Thyroid gland (tissue), 4 donors: ENCODE measurements at regions not wholly inside any gene's neighbourhood (a gene's known extent, or its start where the extent isn't known, plus 50 kb on each side); places are given as distances from the start of the nearest gene placed in this dataset.

Experiments
- DNase-seq, 2 donors: peaks; one replicate each; pipeline ENCODE4 v3.0.0-alpha.2; 2019
- H3K27ac ChIP-seq, 3 donors: fragments of 200-600 bp; sonication (generic); 1 replicate in 2 of 3; 2 replicates in 1 of 3; pipeline ENCODE4 v1.5.1; 2016 to 2019; ENCODE audit warnings: mild to moderate bottlenecking in 1 of 3, moderate library complexity in 1 of 3
- H3K27me3 ChIP-seq: fragments of 200-600 bp; sonication (generic); one replicate; pipeline ENCODE4 v1.5.1; 2019
- H3K36me3 ChIP-seq, 2 donors: fragments of 200-600 bp; sonication (generic); one replicate each; pipeline ENCODE4 v1.5.1; 2016 to 2019
- H3K4me1 ChIP-seq, 2 donors: fragments of 200-600 bp; sonication (generic); one replicate each; pipeline ENCODE4 v1.5.1; 2017 to 2019
- H3K4me3 ChIP-seq, 3 donors: fragments of 200-600 bp; sonication (generic); replicated peaks in 1 of 3; 1 replicate in 2 of 3; 2 replicates in 1 of 3; pipeline ENCODE4 v1.5.1; 2016; ENCODE audit warnings: mild to moderate bottlenecking in 1 of 3
- H3K9me3 ChIP-seq: fragments of 200-600 bp; sonication (generic); one replicate; pipeline ENCODE4 v1.5.1; 2017
- POLR2A ChIP-seq, 2 donors: fragments of 450-650 bp; IDR thresholded peaks; one replicate each; pipeline ENCODE4 v1.6.1; 2017; ENCODE audit warnings: antibody characterized with exemption in 2 of 2, mild to moderate bottlenecking in 2 of 2, moderate library complexity in 1 of 2
- WGBS, 2 donors: methylation state at CpG; one replicate each; pipeline ENCODE4 v1.1.5; 2017; 5-methylcytosine and 5-hydroxymethylcytosine counted together
- intact Hi-C: fragments of 100-400 bp; cut with DNase I; formaldehyde crosslinking; loops from one replicate; pipeline ENCODE4 v1.15.1; 2023
- TF ChIP-seq, protein P1 (sequence below), 6 experiments: fragments of 200-600 bp in 3 of 6; fragments of 450-650 bp in 3 of 6; sonication (generic) in 3 of 6; IDR thresholded peaks; one replicate each; pipeline ENCODE4 v1.5.1; 2016 to 2019; ENCODE audit warnings: antibody characterized with exemption in 6 of 6, mild to moderate bottlenecking in 2 of 6, inconsistent platforms in 1 of 6, moderate library complexity in 1 of 6

DNA sequence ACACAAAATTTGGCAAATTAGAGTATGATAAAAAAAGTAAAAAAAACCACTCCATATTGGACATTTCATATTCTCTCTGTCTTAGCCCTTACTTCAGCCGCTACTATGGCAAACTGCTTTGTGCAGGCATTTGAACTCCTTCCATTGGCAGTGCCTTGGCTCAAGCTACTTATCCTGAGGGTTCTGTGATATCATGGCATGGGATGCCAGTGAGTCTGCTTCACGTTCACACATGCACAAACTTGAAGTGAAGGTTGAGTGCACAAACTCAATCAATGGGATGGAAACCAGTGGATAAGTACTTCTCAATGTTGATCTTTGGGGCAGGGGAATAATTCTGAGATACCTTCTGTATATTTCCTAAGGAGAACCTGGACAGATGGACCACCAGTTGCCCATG is 117.2 kb downstream of the IL20RB start:
- TF ChIP-seq, protein P1, sequence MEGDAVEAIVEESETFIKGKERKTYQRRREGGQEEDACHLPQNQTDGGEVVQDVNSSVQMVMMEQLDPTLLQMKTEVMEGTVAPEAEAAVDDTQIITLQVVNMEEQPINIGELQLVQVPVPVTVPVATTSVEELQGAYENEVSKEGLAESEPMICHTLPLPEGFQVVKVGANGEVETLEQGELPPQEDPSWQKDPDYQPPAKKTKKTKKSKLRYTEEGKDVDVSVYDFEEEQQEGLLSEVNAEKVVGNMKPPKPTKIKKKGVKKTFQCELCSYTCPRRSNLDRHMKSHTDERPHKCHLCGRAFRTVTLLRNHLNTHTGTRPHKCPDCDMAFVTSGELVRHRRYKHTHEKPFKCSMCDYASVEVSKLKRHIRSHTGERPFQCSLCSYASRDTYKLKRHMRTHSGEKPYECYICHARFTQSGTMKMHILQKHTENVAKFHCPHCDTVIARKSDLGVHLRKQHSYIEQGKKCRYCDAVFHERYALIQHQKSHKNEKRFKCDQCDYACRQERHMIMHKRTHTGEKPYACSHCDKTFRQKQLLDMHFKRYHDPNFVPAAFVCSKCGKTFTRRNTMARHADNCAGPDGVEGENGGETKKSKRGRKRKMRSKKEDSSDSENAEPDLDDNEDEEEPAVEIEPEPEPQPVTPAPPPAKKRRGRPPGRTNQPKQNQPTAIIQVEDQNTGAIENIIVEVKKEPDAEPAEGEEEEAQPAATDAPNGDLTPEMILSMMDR (IDR thresholded peaks at IDR 0.05) = no peak
- no peak for TF ChIP-seq POLR2A (IDR thresholded peaks at IDR 0.05)
- WGBS, 2 donors = 75 to 80% methylated on average over 2 of the region's 2 CpGs
- intact Hi-C loops = no loop called here

DNA sequence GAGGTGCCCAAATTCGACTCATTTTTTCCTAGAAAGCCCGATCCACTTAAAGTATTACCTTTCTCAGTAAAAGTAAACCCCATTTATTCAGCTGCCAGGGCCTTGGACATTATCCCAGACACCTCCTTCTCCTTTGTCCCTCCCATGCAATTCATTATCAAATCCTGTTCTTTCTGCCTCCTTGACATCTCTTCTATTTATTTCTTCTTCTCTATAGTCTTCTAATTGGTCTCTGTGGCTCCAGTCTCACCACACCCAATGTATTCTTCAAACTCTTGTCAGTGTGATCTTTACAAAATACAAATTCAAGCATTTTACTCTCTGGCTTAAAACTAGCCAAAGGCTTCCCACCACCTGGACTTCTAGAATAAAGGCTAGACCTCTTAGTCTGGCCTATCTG is 120.3 kb downstream of the IL20RB start:
- no peak for TF ChIP-seq POLR2A (IDR thresholded peaks at IDR 0.05)
- TF ChIP-seq, protein P1 (IDR thresholded peaks at IDR 0.05) = no peak
- H3K27ac ChIP-seq = no peak overlapping the region
- H3K4me3 ChIP-seq = no peak overlapping the region
- 73 to 86% methylated on average over 2 of the region's 2 CpGs for WGBS, 2 donors
- H3K27me3 ChIP-seq = no peaks in the 10 kb centered on the region
- H3K9me3 ChIP-seq = no peaks in the 10 kb centered on the region
- intact Hi-C loops = no loop called here
- DNase-seq = no peak
- no peaks in the 10 kb centered on the region for H3K4me1 ChIP-seq
- H3K36me3 ChIP-seq = no peaks in the 10 kb centered on the region

More for the DNA sequence above, 117.2 kb downstream of the IL20RB start:
- no peaks in the 10 kb centered on the region for H3K27me3 ChIP-seq
- no peak overlapping the region for H3K27ac ChIP-seq
- H3K4me1 ChIP-seq = no peaks in the 10 kb centered on the region
- DNase-seq = no peak
- no peaks in the 10 kb centered on the region for H3K36me3 ChIP-seq
- H3K4me3 ChIP-seq = no peak overlapping the region
- H3K9me3 ChIP-seq = no peaks in the 10 kb centered on the region

DNA sequence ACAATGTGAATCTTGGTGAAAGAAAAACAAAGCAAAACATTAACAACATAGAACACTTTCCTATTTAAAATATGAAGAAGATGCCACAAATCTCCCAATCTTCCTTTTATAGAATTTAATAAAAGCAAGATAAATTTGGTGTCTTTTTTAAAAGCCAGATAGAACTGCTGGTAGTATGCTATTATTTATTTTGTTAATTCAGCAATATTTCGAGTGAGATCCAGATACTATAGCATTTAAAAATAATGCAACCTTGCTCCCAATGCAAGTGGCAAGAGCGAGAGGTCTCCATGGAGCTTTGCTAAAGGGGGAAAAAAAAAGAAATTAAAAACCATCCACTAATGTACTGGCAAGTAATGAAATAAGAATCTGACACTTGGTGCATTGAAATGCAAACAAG is 121.8 kb downstream of the IL20RB start:
- WGBS, 2 donors = 94% methylated on average over 2 of the region's 2 CpGs
- Histone ChIP-seq H3K9me3 (no peaks in the 10 kb centered on the region), H3K27me3 (no peaks in the 10 kb centered on the region), H3K36me3 (no peaks in the 10 kb centered on the region), H3K27ac (no peak overlapping the region), H3K4me1 (no peaks in the 10 kb centered on the region), H3K4me3 (no peak overlapping the region)
- TF ChIP-seq POLR2A (IDR thresholded peaks at IDR 0.05) = no peak
- TF ChIP-seq, protein P1 (IDR thresholded peaks at IDR 0.05) = no peak
- DNase-seq = no peak
- intact Hi-C loops = no loop called here

DNA sequence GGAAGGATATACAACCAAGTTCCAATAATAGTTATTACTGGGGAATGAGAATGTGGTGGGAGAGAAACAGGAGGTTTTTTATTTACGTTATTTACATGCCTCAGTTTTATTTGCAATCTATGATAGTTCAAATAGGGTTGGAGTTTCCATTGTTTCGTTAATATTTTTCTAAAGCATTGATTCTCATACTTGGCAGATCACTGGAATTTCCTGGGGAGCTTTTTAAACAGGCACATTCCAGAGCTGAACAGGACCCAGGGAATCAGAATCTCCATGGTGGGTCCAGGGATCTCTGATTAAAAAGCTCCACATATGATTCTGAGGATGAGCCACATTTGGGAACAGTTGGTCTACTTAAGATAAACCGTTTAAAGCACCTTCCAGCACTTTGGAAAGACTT is 123.9 kb downstream of the IL20RB start:
- Histone ChIP-seq H3K27me3 (no peaks in the 10 kb centered on the region), H3K4me1 (no peaks in the 10 kb centered on the region), H3K27ac (no peak overlapping the region), H3K9me3 (no peaks in the 10 kb centered on the region), H3K4me3 (no peak overlapping the region), H3K36me3 (no peaks in the 10 kb centered on the region)
- 74 to 79% methylated on average over 3 of the region's 3 CpGs for WGBS, 2 donors
- DNase-seq = no peak
- TF ChIP-seq, protein P1 (IDR thresholded peaks at IDR 0.05) = no peak
- TF ChIP-seq POLR2A (IDR thresholded peaks at IDR 0.05) = no peak
- intact Hi-C loops = no loop called here

DNA sequence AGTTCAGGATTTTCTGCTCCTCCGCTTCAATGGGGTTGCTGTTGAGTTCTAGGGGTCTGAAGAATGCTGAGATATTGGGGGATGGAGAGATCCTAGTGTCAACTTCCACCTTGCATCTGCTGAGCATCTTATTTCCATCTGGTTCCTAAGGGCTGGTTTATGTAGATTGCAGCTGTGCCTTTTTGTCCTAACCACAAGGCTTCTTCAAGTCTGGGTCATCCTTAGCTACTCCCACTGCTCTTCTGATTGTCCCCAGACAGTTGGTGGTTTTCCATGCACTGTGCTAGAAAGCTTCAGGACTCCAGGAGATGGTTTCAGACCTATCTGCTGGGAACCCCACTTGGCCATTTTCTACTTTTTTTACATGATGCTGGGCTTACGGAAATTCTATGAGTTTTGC is 125.0 kb downstream of the IL20RB start:
- H3K4me1 ChIP-seq = no peaks in the 10 kb centered on the region
- H3K36me3 ChIP-seq = no peaks in the 10 kb centered on the region
- intact Hi-C loops = no loop called here
- no peak for DNase-seq
- no peak overlapping the region for H3K4me3 ChIP-seq
- 90 to 91% methylated on average over 2 of the region's 2 CpGs for WGBS, 2 donors
- no peaks in the 10 kb centered on the region for H3K9me3 ChIP-seq
- H3K27me3 ChIP-seq = no peaks in the 10 kb centered on the region
- TF ChIP-seq, protein P1 (IDR thresholded peaks at IDR 0.05) = no peak
- TF ChIP-seq POLR2A (IDR thresholded peaks at IDR 0.05) = no peak
- no peak overlapping the region for H3K27ac ChIP-seq
